Heart left ventricle (tissue), 16 donors: ENCODE measurements at regions not wholly inside any gene's neighbourhood (a gene's known extent, or its start where the extent isn't known, plus 50 kb on each side); places are given as distances from the start of the nearest gene placed in this dataset.

ENCODE experiments used
- ATAC-seq, 4 donors: fragments of 200-7000 bp; cut with Tn5 transposase; one replicate each; pipeline ENCODE4 v1.9.1; 2020 to 2022; ENCODE audit warnings: moderate library complexity in 4 of 4, mild to moderate bottlenecking in 3 of 4, moderate number of reproducible peaks in 1 of 4
- DNase-seq, 5 donors: peaks; one replicate each; pipeline ENCODE4 v3.0.0-alpha.2; 2020
- H3K27ac ChIP-seq, 12 donors: fragments of 200-600 bp; sonication (generic) in 4 of 12; one replicate each; pipeline versions ENCODE4 v1.5.0 to v1.8.0; 2016 to 2022; ENCODE audit warnings: mild to moderate bottlenecking in 2 of 12
- H3K27me3 ChIP-seq, 9 donors: fragments of 200-600 bp; sonication (generic) in 2 of 9; one replicate each; pipeline versions ENCODE4 v1.5.1 to v1.8.0; 2016 to 2022; ENCODE audit warnings: mild to moderate bottlenecking in 3 of 9
- H3K36me3 ChIP-seq, 9 donors: fragments of 200-600 bp; sonication (generic) in 2 of 9; one replicate each; pipeline versions ENCODE4 v1.5.0 to v1.8.0; 2018 to 2022; ENCODE audit warnings: mild to moderate bottlenecking in 2 of 9
- H3K4me1 ChIP-seq, 12 donors: fragments of 200-600 bp; sonication (generic) in 4 of 12; one replicate each; pipeline versions ENCODE4 v1.5.0 to v1.8.0; 2016 to 2022; ENCODE audit warnings: mild to moderate bottlenecking in 3 of 12
- H3K4me3 ChIP-seq, 12 donors: fragments of 200-600 bp; sonication (generic) in 4 of 12; one replicate each; pipeline versions ENCODE4 v1.5.0 to v1.8.0; 2017 to 2022; ENCODE audit warnings: mild to moderate bottlenecking in 9 of 12, moderate library complexity in 4 of 12
- H3K9me3 ChIP-seq, 12 donors: fragments of 200-600 bp; sonication (generic) in 4 of 12; one replicate each; pipeline versions ENCODE4 v1.5.0 to v1.8.0; 2016 to 2022; ENCODE audit warnings: mild to moderate bottlenecking in 1 of 12
- CTCF ChIP-seq, 12 donors: fragments of 200-600 bp; sonication (generic) in 4 of 12; IDR thresholded peaks; one replicate each; pipeline versions ENCODE4 v1.5.0 to v1.8.0; 2018 to 2022; ENCODE audit warnings: antibody characterized with exemption in 12 of 12, mild to moderate bottlenecking in 5 of 12
- POLR2A ChIP-seq, 2 donors: fragments of 450-650 bp; IDR thresholded peaks; one replicate each; pipeline ENCODE4 v1.6.1; 2017; ENCODE audit warnings: antibody characterized with exemption in 2 of 2, mild to moderate bottlenecking in 2 of 2, moderate library complexity in 2 of 2
- WGBS, 4 donors: extraction: QIAGEN DNeasy Blood & Tissue Kit in 2 of 4; methylation state at CpG; one replicate each; pipeline versions ENCODE4 v1.1.5 to v1.1.7; 2013 to 2018; 5-methylcytosine and 5-hydroxymethylcytosine counted together
- intact Hi-C, 10 donors: fragments of 100-400 bp; cut with DNase I; formaldehyde crosslinking; loops; one replicate each; pipeline versions ENCODE4 v1.11.1 to v1.14.2; 2022
- donor health status: ischemic (EF 13 %, LVEDD 7.1; RV severe dilation, severe dysfunction).
- donor health status: healthy with polysubstance abuse.
- donor health status: DM: no; HTN: yes; CAD: no.
- donor health status: DM: no; HTN: no; CAD: no.
- donor health status: ischemic (EF 25% LVEDD 6.9; RV normal size, moderate dysfunction).
- donor health status: ischemic (EF 25% LVEDD 5.7; RV mildly dilated, moderate dysfunction).
- donor health status: healthy.
- donor health status: DM: yes; HTN: yes; CAD: no.
- donor health status: ischemic (EF 35%, LVEDD 5.7; RV mildly dilated, moderate dysfunction).
- donor health status: nonischemic (EF 11% LVEDD 7.7; RV severe dilation, severe dysfunction).
- donor health status: DM: yes; HTN: yes; CAD: no.
- donor health status: PGD.
- donor health status: ischemic (EF 29% LVEDD 5.4; RV normal size, mild dysfunction).
- donor health status: nonischemic (EF 23%, LVEDD 6.1; RV moderate dilation, normal function).

GRCh38 chr4:138904793-138905192 lies 110.8 kb upstream of the NOCT start:
- WGBS, 4 donors = 91 to 97% (median 92%) methylated on average over 4 of the region's 4 CpGs
- Histone ChIP-seq H3K27me3 (no peaks in the 10 kb centered on the region), H3K9me3 (no peaks in the 10 kb centered on the region), H3K36me3 (no peaks in the 10 kb centered on the region), H3K4me3 (no peak overlapping the region), H3K27ac (no peak overlapping the region), H3K4me1 (no peaks in the 10 kb centered on the region)
- DNase-seq = no peak
- TF ChIP-seq CTCF (IDR thresholded peaks at IDR 0.05) (no peak), POLR2A (IDR thresholded peaks at IDR 0.05) (no peak)
- ATAC-seq = no peak
- intact Hi-C loops = no loop called here

- no peak for ATAC-seq
- no peaks in the 10 kb centered on the region for H3K9me3 ChIP-seq
- H3K4me1 ChIP-seq = peaks cover 0 to 3% (median 0%) of the 10 kb centered on the region in 12 donors
- no peak overlapping the region for H3K4me3 ChIP-seq
- TF ChIP-seq CTCF (IDR thresholded peaks at IDR 0.05) = no peak
- no peak for TF ChIP-seq POLR2A (IDR thresholded peaks at IDR 0.05)
- H3K36me3 ChIP-seq = no peaks in the 10 kb centered on the region
- DNase-seq = no peak
- WGBS, 4 donors = 74 to 82% (median 79%) methylated on average over 3 of the region's 3 CpGs
- H3K27me3 ChIP-seq = no peaks in the 10 kb centered on the region
- intact Hi-C loops = no loop called here
- no peak overlapping the region for H3K27ac ChIP-seq
Measured at GRCh38 chr4:138903185-138903584, 112.4 kb upstream of the NOCT start.

GRCh38 chr4:138902705-138903104 lies 112.9 kb upstream of the NOCT start:
- Histone ChIP-seq H3K27me3 (no peaks in the 10 kb centered on the region), H3K36me3 (no peaks in the 10 kb centered on the region), H3K4me1 (peaks cover 0 to 7% (median 0%) of the 10 kb centered on the region in 12 donors), H3K4me3 (no peak overlapping the region), H3K9me3 (no peaks in the 10 kb centered on the region), H3K27ac (no peak overlapping the region)
- TF ChIP-seq CTCF (IDR thresholded peaks at IDR 0.05) (no peak), POLR2A (IDR thresholded peaks at IDR 0.05) (no peak)
- intact Hi-C loops = no loop called here
- ATAC-seq (no peak), DNase-seq (no peak)
- WGBS, 4 donors = 54 to 81% (median 74%) methylated on average over 3 of the region's 3 CpGs

GRCh38 chr4:138901177-138901576 lies 114.4 kb upstream of the NOCT start:
- H3K4me3 ChIP-seq = no peak overlapping the region
- TF ChIP-seq POLR2A (IDR thresholded peaks at IDR 0.05) = no peak
- no peak for TF ChIP-seq CTCF (IDR thresholded peaks at IDR 0.05)
- no peaks in the 10 kb centered on the region for H3K36me3 ChIP-seq
- no peaks in the 10 kb centered on the region for H3K27me3 ChIP-seq
- 45 to 67% (median 53%) methylated on average over 4 of the region's 4 CpGs for WGBS, 4 donors
- intact Hi-C loops = no loop called here
- ATAC-seq (no peak), DNase-seq (no peak)
- H3K27ac ChIP-seq = no peak overlapping the region
- H3K4me1 ChIP-seq = peaks cover 0 to 9% (median 0%) of the 10 kb centered on the region in 12 donors
- H3K9me3 ChIP-seq = no peaks in the 10 kb centered on the region
